PC-9 (cell line): ENCODE measurements at regions not wholly inside any gene's neighbourhood (a gene's known extent, or its start where the extent isn't known, plus 50 kb on each side); places are given as distances from the start of the nearest gene placed in this dataset.
"Not testable (repeated sequence)": the region's sequence is repeated elsewhere in the genome, so short reads cannot be mapped to it uniquely, and the experiment has no call there.

Source experiments
- BruUV-seq: library from RNA; stranded (reverse); fragments of 400-500 nt; replicated peaks from 2 replicates; lab custom pipeline; 2021; lab: Mats Ljungman, UMichigan
- CTCF ChIA-PET: fragments of 300-600 bp; sonication (Branson Sonifier 250); formaldehyde crosslinking; loops from one replicate; lab custom pipeline; 2022; ENCODE audit warnings: antibody characterized with exemption; lab: Charles Lee
- POLR2A ChIA-PET: fragments of 300-600 bp; sonication (Branson Sonifier 250); formaldehyde crosslinking; loops from one replicate; lab custom pipeline; 2022; ENCODE audit warnings: antibody characterized with exemption; ENCODE audit not compliant: unreplicated experiment; lab: Charles Lee
- DNase-seq, 2 experiments: peaks; one replicate each; pipeline versions ENCODE4 v3.0.0 to v3.0.0-alpha.2; 2015 to 2022; ENCODE audit warnings: mixed read lengths in 1 of 2
- H2AFZ ChIP-seq: fragments of 200-600 bp; sonication (generic); 2 replicates; pipeline ENCODE4 v1.8.1; 2017; ENCODE audit warnings: antibody characterized with exemption
- H3F3A ChIP-seq: fragments of 200-600 bp; sonication (generic); 2 replicates; pipeline ENCODE4 v1.8.1; 2017; ENCODE audit warnings: antibody characterized with exemption, mild to moderate bottlenecking, low read depth; ENCODE audit not compliant: insufficient read depth
- H3K27ac ChIP-seq: fragments of 200-600 bp; sonication (generic); 2 replicates; pipeline ENCODE4 v1.6.1; 2016; ENCODE audit warnings: mixed run types
- H3K27me3 ChIP-seq: fragments of 200-600 bp; sonication (generic); 2 replicates; pipeline ENCODE4 v1.6.1; 2016; ENCODE audit warnings: low read depth, mixed run types; ENCODE audit not compliant: insufficient read depth
- H3K36me3 ChIP-seq: fragments of 200-600 bp; sonication (generic); 2 replicates; pipeline ENCODE4 v1.6.1; 2016; ENCODE audit warnings: low read depth, mixed run types
- H3K4me1 ChIP-seq: fragments of 200-600 bp; sonication (generic); replicated peaks from 2 replicates; pipeline ENCODE4 v1.6.1; 2016; ENCODE audit warnings: mixed run types; ENCODE audit not compliant: insufficient read depth
- H3K4me2 ChIP-seq: fragments of 200-600 bp; sonication (generic); 2 replicates; pipeline ENCODE4 v1.6.1; 2017; ENCODE audit warnings: mixed run types
- H3K4me3 ChIP-seq: fragments of 200-600 bp; sonication (generic); 2 replicates; pipeline ENCODE4 v1.6.1; 2016; ENCODE audit warnings: mixed run types
- H3K79me2 ChIP-seq: fragments of 200-600 bp; sonication (generic); 2 replicates; pipeline ENCODE4 v1.6.1; 2017; ENCODE audit warnings: low read depth, mixed run types
- H3K9me2 ChIP-seq: fragments of 200-600 bp; sonication (generic); 2 replicates; pipeline ENCODE4 v1.8.1; 2017; ENCODE audit warnings: mild to moderate bottlenecking; ENCODE audit not compliant: insufficient read depth
- H3K9me3 ChIP-seq: fragments of 200-600 bp; sonication (generic); 2 replicates; pipeline ENCODE4 v1.8.1; 2016; ENCODE audit warnings: low read depth; ENCODE audit not compliant: insufficient read depth
- H4K20me1 ChIP-seq: fragments of 200-600 bp; sonication (generic); 2 replicates; pipeline ENCODE4 v1.8.1; 2017; ENCODE audit not compliant: insufficient read depth
- CTCF ChIP-seq: fragments of 200-600 bp; sonication (generic); conservative IDR thresholded peaks from 2 replicates; pipeline ENCODE4 v1.6.1; 2017; ENCODE audit warnings: mixed run types, antibody characterized with exemption, mild to moderate bottlenecking, moderate library complexity
- EZH2 ChIP-seq: fragments of 200-600 bp; sonication (generic); IDR thresholded peaks from 2 replicates; pipeline ENCODE4 v1.8.0; 2017; ENCODE audit warnings: antibody characterized with exemption, low read depth
- intact Hi-C: fragments of 100-400 bp; cut with micrococcal nuclease; formaldehyde crosslinking; loops from one replicate; pipeline ENCODE4 v1.10.0; 2022; ENCODE audit not compliant: unreplicated experiment

DNA sequence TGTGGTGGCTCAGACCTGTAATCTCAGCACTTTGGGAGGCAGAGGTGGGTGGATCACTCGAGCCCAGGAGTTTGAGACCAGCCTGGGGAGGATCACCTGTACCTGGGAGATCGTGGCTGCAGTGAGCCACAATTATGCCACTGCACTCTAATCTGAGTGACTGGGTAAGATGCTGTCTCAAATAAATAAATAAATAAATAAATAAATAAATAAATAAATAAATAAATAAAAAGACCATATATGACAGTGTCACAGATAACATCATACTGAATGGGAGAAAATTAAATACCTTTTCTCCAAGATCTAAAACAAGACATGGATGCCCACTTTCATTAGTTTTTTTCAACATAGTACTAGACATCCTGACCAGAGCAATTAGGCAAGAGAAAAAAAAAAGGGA is 182.8 kb downstream of the FAM47A start:
- DNase-seq, result no peak
- no peak overlapping the region for H3K4me2 ChIP-seq
- TF ChIP-seq EZH2 (no peak), CTCF (no peak)
- H2AFZ ChIP-seq, result no peak overlapping the region
- H3K79me2 ChIP-seq, result no peaks in the 10 kb centered on the region
- intact Hi-C loops, result no loop called here
- no peak overlapping the region for H3K4me3 ChIP-seq
- no peaks in the 10 kb centered on the region for H3F3A ChIP-seq
- H4K20me1 ChIP-seq, result no peaks in the 10 kb centered on the region
- no peaks in the 10 kb centered on the region for H3K36me3 ChIP-seq
- no peaks in the 10 kb centered on the region for H3K27me3 ChIP-seq
- POLR2A ChIA-PET, result no interaction called here
- H3K27ac ChIP-seq, result no peak overlapping the region
- no peaks in the 10 kb centered on the region for H3K9me2 ChIP-seq
- no peaks in the 10 kb centered on the region for H3K4me1 ChIP-seq
- CTCF ChIA-PET, result no interaction called here
- no peaks in the 10 kb centered on the region for H3K9me3 ChIP-seq
- no TSS peak for BruUV-seq

DNA sequence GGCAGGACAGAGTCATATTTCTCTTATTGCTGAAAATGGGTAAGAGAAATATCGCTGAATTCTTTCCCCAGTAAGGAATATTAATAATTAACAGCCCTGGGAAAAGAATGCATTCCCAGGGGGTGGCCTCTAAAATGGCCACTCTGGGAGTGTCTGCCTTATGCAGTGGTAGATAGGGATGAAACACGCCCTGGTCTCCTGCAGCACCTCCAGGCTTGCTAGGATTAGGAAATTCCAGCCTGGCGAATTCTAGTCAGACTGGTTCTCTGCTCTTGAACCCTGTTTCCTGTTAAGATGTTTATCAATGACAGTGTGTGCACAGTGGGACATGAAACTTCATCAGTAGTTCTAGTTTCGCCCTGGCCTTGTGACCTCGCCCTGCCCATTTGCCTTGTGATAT is 205.9 kb downstream of the FAM47A start:
- H3F3A ChIP-seq, CTCF ChIA-PET, H3K4me1 ChIP-seq, H3K27ac ChIP-seq, H3K4me3 ChIP-seq, H3K36me3 ChIP-seq, H3K79me2 ChIP-seq, H4K20me1 ChIP-seq, H3K4me2 ChIP-seq, intact Hi-C loops, H3K9me2 ChIP-seq, BruUV-seq, H3K9me3 ChIP-seq, POLR2A ChIA-PET, H3K27me3 ChIP-seq, H2AFZ ChIP-seq, DNase-seq: not testable (repeated sequence)

DNA sequence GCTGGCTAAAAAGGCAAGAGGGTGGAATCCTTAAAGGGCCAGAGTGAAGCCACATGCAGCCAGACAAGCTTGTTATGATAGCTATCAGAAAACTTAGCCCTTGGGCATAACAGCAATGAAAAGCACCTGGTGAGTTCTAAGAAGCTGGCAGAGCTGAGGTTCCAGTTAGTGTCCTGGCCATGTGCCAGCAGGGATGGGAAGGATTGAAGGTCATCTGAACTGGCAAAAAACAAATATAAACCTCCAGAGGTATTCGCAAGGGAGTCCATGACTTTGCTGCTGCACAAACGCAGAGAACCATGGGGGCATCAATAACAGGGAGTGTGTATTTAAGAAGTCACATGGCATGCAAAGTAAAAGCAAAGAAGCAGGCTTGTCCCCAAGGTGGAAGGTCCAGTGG is 208.9 kb downstream of the FAM47A start:
- CTCF ChIA-PET, result no interaction called here
- intact Hi-C loops, result no loop called here

More for the DNA sequence above, 208.9 kb downstream of the FAM47A start:
- H4K20me1 ChIP-seq, result no peaks in the 10 kb centered on the region
- POLR2A ChIA-PET, result no interaction called here
- H3K4me1 ChIP-seq, result no peaks in the 10 kb centered on the region
- no peaks in the 10 kb centered on the region for H3F3A ChIP-seq
- no peak overlapping the region for H3K27ac ChIP-seq
- H2AFZ ChIP-seq, result no peak overlapping the region
- H3K4me2 ChIP-seq, result no peak overlapping the region
- peak in 1 of 2 experiments; percentile 11 for DNase-seq
- no peak overlapping the region for H3K4me3 ChIP-seq
- H3K36me3 ChIP-seq, result no peaks in the 10 kb centered on the region
- no peaks in the 10 kb centered on the region for H3K79me2 ChIP-seq
- BruUV-seq, result no TSS peak
- H3K9me3 ChIP-seq, result no peaks in the 10 kb centered on the region
- no peak for TF ChIP-seq CTCF
- no peak for TF ChIP-seq EZH2
- H3K27me3 ChIP-seq, result no peaks in the 10 kb centered on the region
- no peaks in the 10 kb centered on the region for H3K9me2 ChIP-seq
